H9 (cell line): ENCODE measurements at regions not wholly inside any gene's neighbourhood (a gene's known extent, or its start where the extent isn't known, plus 50 kb on each side); places are given as distances from the start of the nearest gene placed in this dataset.

ENCODE experiments used
- DNase-seq: peaks from one replicate; pipeline ENCODE4 v3.0.0-alpha.2; 2017
- H2AFZ ChIP-seq: one replicate; pipeline ENCODE4 v1.6.1; 2013; ENCODE audit warnings: mild to moderate bottlenecking, low read length, control low read depth, moderate library complexity
- H2AK5ac ChIP-seq: 2 replicates; pipeline ENCODE4 v1.6.1; 2013; ENCODE audit warnings: low read length, control low read depth, mixed read lengths; ENCODE audit not compliant: insufficient read length
- H2BK120ac ChIP-seq: one replicate; pipeline ENCODE4 v1.6.1; 2013; ENCODE audit warnings: low read depth, mild to moderate bottlenecking, low read length, control low read depth, inconsistent platforms; ENCODE audit not compliant: poor library complexity, severe bottlenecking
- H2BK12ac ChIP-seq: 2 replicates; pipeline ENCODE4 v1.6.1; 2013; ENCODE audit warnings: low read length, control low read depth, mixed read lengths, low read depth; ENCODE audit not compliant: insufficient read length
- H2BK15ac ChIP-seq: 2 replicates; pipeline ENCODE4 v1.6.1; 2013; ENCODE audit warnings: low read depth, low read length, control low read depth
- H2BK20ac ChIP-seq: one replicate; pipeline ENCODE4 v1.6.1; 2013; ENCODE audit warnings: low read depth, mild to moderate bottlenecking, low read length, control low read depth, inconsistent platforms; ENCODE audit not compliant: poor library complexity, severe bottlenecking
- H2BK5ac ChIP-seq: 2 replicates; pipeline ENCODE4 v1.6.1; 2013; ENCODE audit warnings: low read length, control low read depth, mixed read lengths; ENCODE audit not compliant: insufficient read length
- H3K14ac ChIP-seq: 2 replicates; pipeline ENCODE4 v1.6.1; 2013; ENCODE audit warnings: low read length, control low read depth; ENCODE audit not compliant: insufficient read depth
- H3K18ac ChIP-seq: 2 replicates; pipeline ENCODE4 v1.6.1; 2013; ENCODE audit warnings: low read depth, mild to moderate bottlenecking, mixed read lengths, low read length, control low read depth; ENCODE audit not compliant: insufficient read length
- H3K23ac ChIP-seq: 2 replicates; pipeline ENCODE4 v1.6.1; 2013; ENCODE audit warnings: low read length, control low read depth, mixed read lengths, low read depth; ENCODE audit not compliant: insufficient read length
- H3K23me2 ChIP-seq: 2 replicates; pipeline ENCODE4 v1.6.1; 2013; ENCODE audit warnings: low read depth, mild to moderate bottlenecking, mixed read lengths, low read length, control low read depth; ENCODE audit not compliant: insufficient read length, poor library complexity, severe bottlenecking
- H3K27ac ChIP-seq: 2 replicates; pipeline ENCODE4 v1.5.1; 2013; ENCODE audit warnings: low read length, control low read depth, mixed read lengths, low read depth; ENCODE audit not compliant: insufficient read length
- H3K27me3 ChIP-seq: 2 replicates; pipeline ENCODE4 v1.6.1; 2013; ENCODE audit warnings: low read length, control low read depth, inconsistent platforms; ENCODE audit not compliant: insufficient read depth
- H3K4ac ChIP-seq: 2 replicates; pipeline ENCODE4 v1.6.1; 2013; ENCODE audit warnings: low read depth, mild to moderate bottlenecking, control low read depth, inconsistent platforms, low read length, moderate library complexity
- H3K4me1 ChIP-seq: 2 replicates; pipeline ENCODE4 v1.6.1; 2013; ENCODE audit warnings: low read length, control low read depth, inconsistent platforms; ENCODE audit not compliant: insufficient read depth
- H3K4me2 ChIP-seq: 2 replicates; pipeline ENCODE4 v1.6.1; 2013; ENCODE audit warnings: low read length, control low read depth, mixed read lengths; ENCODE audit not compliant: insufficient read length, insufficient read depth
- H3K56ac ChIP-seq: 2 replicates; pipeline ENCODE4 v1.6.1; 2013; ENCODE audit warnings: low read depth, mild to moderate bottlenecking, mixed read lengths, low read length, control low read depth; ENCODE audit not compliant: insufficient read length
- H3K79me1 ChIP-seq: 2 replicates; pipeline ENCODE4 v1.6.1; 2013; ENCODE audit warnings: low read depth, mild to moderate bottlenecking, moderate library complexity, low read length, control low read depth, inconsistent platforms; ENCODE audit not compliant: insufficient read depth, poor library complexity, severe bottlenecking
- H3K79me2 ChIP-seq: 2 replicates; pipeline ENCODE4 v1.6.1; 2013; ENCODE audit warnings: low read length, control low read depth, inconsistent platforms; ENCODE audit not compliant: insufficient read depth
- H3K9ac ChIP-seq: 2 replicates; pipeline ENCODE4 v1.6.1; 2013; ENCODE audit warnings: low read length, control low read depth, mixed read lengths; ENCODE audit not compliant: insufficient read length; ENCODE audit errors: extremely low read depth
- H3K9me3 ChIP-seq: one replicate; pipeline ENCODE4 v1.6.1; 2013; ENCODE audit warnings: low read depth, low read length, inconsistent platforms; ENCODE audit not compliant: control insufficient read depth
- H3T11ph ChIP-seq: one replicate; pipeline ENCODE4 v1.6.1; 2013; ENCODE audit warnings: mild to moderate bottlenecking, low read length, control low read depth, inconsistent platforms
- H4K20me1 ChIP-seq: one replicate; pipeline ENCODE4 v1.6.1; 2013; ENCODE audit not compliant: control insufficient read depth, insufficient read length, insufficient read depth
- H4K5ac ChIP-seq: 2 replicates; pipeline ENCODE4 v1.6.1; 2013; ENCODE audit warnings: low read depth, mild to moderate bottlenecking, mixed read lengths, low read length, control low read depth; ENCODE audit not compliant: insufficient read length
- H4K8ac ChIP-seq: replicated peaks from 2 replicates; pipeline ENCODE4 v1.6.1; 2013; ENCODE audit warnings: low read length, control low read depth, mixed read lengths, low read depth; ENCODE audit not compliant: insufficient read length
- H4K91ac ChIP-seq: 2 replicates; pipeline ENCODE4 v1.6.1; 2013; ENCODE audit warnings: low read depth, mild to moderate bottlenecking, moderate library complexity, mixed read lengths, low read length, control low read depth; ENCODE audit not compliant: insufficient read length
- H3K27ac Mint-ChIP-seq, 3 experiments: 2 replicates in 2 of 3; 3 replicates in 1 of 3; pipeline ENCODE4 v1.8.0; 2020 to 2021; ENCODE audit warnings: mixed read lengths in 3 of 3, mild to moderate bottlenecking in 1 of 3, moderate library complexity in 1 of 3
- H3K27me3 Mint-ChIP-seq: 2 replicates; pipeline ENCODE4 v1.8.0; 2021; ENCODE audit warnings: low read depth, mild to moderate bottlenecking, moderate library complexity, mixed read lengths
- H3K36me3 Mint-ChIP-seq, 3 experiments: 2 replicates in 2 of 3; 3 replicates in 1 of 3; pipeline ENCODE4 v1.8.0; 2020 to 2021; ENCODE audit warnings: low read depth in 3 of 3, mixed read lengths in 3 of 3; ENCODE audit not compliant: insufficient read depth in 1 of 3
- H3K4me1 Mint-ChIP-seq, 2 experiments: 2 replicates each; pipeline ENCODE4 v1.8.0; 2020; ENCODE audit warnings: mixed read lengths in 2 of 2
- H3K4me3 Mint-ChIP-seq, 2 experiments: 2 replicates in 1 of 2; 3 replicates in 1 of 2; pipeline ENCODE4 v1.8.0; 2020 to 2021; ENCODE audit warnings: mild to moderate bottlenecking in 2 of 2, mixed read lengths in 2 of 2, moderate library complexity in 1 of 2
- H3K9me3 Mint-ChIP-seq, 2 experiments: 2 replicates in 1 of 2; 3 replicates in 1 of 2; pipeline ENCODE4 v1.8.0; 2020; ENCODE audit warnings: mild to moderate bottlenecking in 2 of 2, mixed read lengths in 2 of 2, moderate library complexity in 1 of 2
- WGBS: extraction: QIAGEN DNeasy Blood & Tissue Kit; methylation state at CpG from one replicate; pipeline ENCODE4 v1.1.7; 2013; ENCODE audit warnings: missing lambda C conversion rate, low lambda C conversion rate, mixed read lengths; ENCODE audit not compliant: insufficient read length; ENCODE audit errors: extremely low coverage; 5-methylcytosine and 5-hydroxymethylcytosine counted together
- TF ChIP-seq, protein P1 (sequence below): fragments of 200-600 bp; sonication (generic); conservative IDR thresholded peaks from 3 replicates; pipeline ENCODE4 v1.8.0; 2021; ENCODE audit warnings: antibody characterized with exemption, mild to moderate bottlenecking

DNA sequence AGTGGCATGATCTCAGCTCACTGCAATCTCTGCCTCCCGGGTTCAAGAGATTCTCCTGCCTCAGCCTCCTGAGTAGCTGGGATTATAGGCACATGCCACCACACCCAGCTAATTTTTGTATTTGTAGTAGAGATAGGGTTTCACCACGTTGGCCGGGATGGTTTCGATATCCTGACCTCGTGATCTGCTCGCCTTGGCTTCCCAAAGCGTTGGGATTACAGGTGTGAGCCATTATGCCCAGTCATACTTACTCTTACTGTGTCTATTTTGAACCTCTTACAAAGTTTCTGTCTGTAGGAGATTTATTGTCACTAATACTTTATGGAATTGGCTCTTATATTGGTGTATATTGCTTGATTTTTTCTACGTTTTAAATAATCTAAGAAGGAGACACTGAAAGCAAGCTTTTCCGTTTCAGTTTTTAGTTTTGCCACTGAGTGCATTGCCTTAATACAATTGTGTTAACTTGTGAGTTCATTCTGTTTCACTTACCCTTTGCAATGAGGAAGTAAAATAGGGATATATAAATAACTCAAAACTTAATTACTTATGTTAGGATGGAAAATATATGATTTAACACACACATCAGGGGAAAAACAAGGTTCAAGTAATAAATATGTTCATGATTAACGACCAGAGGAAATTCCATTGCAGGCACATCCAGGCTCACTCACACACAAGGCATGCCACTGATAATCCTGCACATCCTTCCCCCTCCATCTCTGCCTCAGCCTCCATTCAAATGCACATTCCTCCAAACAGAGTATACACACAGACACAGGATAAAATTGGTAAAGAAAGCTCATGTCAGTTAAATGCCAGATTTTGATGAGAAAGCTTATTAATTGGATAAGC lies 279.3 kb upstream of the RASGRP1 start:
- Histone ChIP-seq H3K79me2 (no peaks in the 10 kb centered on the region), H4K8ac (no peak overlapping the region), H2BK20ac (no peak overlapping the region), H2AK5ac (no peak overlapping the region), H2AFZ (no peak overlapping the region), H2BK12ac (no peak overlapping the region), H2BK15ac (no peak overlapping the region), H2BK120ac (no peak overlapping the region), H4K91ac (no peak overlapping the region), H3K18ac (no peak overlapping the region), H3K23me2 (no peaks in the 10 kb centered on the region), H3K4me1 (no peaks in the 10 kb centered on the region), H3K27ac (no peak overlapping the region), H3K23ac (no peak overlapping the region), H2BK5ac (no peak overlapping the region), H3K79me1 (no peaks in the 10 kb centered on the region), H3K27me3 (no peaks in the 10 kb centered on the region), H3K9ac (no peak overlapping the region), H4K5ac (no peak overlapping the region), H4K20me1 (no peaks in the 10 kb centered on the region), H3K4me2 (no peak overlapping the region), H3K14ac (no peak overlapping the region), H3K9me3 (no peaks in the 10 kb centered on the region), H3K56ac (no peak overlapping the region), H3T11ph (no peak overlapping the region), H3K4ac (no peak overlapping the region)
- H3K27me3 Mint-ChIP-seq, result no peaks in the 10 kb centered on the region
- peaks cover 19 to 24% of the 10 kb centered on the region in 2 experiments for H3K4me1 Mint-ChIP-seq
- DNase-seq, result no peak
- H3K4me3 Mint-ChIP-seq, result no peak overlapping the region
- H3K27ac Mint-ChIP-seq, result no peak overlapping the region
- H3K36me3 Mint-ChIP-seq, result peaks cover 0 to 5% (median 3%) of the 10 kb centered on the region in 3 experiments; a peak in 3 of 7 replicates
- TF ChIP-seq, protein P1, sequence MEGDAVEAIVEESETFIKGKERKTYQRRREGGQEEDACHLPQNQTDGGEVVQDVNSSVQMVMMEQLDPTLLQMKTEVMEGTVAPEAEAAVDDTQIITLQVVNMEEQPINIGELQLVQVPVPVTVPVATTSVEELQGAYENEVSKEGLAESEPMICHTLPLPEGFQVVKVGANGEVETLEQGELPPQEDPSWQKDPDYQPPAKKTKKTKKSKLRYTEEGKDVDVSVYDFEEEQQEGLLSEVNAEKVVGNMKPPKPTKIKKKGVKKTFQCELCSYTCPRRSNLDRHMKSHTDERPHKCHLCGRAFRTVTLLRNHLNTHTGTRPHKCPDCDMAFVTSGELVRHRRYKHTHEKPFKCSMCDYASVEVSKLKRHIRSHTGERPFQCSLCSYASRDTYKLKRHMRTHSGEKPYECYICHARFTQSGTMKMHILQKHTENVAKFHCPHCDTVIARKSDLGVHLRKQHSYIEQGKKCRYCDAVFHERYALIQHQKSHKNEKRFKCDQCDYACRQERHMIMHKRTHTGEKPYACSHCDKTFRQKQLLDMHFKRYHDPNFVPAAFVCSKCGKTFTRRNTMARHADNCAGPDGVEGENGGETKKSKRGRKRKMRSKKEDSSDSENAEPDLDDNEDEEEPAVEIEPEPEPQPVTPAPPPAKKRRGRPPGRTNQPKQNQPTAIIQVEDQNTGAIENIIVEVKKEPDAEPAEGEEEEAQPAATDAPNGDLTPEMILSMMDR, result no peak
- WGBS, result no CpG with 5 or more reads among the region's 10 CpGs
- H3K9me3 Mint-ChIP-seq, result peaks cover 5 to 6% of the 10 kb centered on the region in 2 experiments; a peak in 4 of 5 replicates
